GM18858 (cell line): ENCODE measurements at regions not wholly inside any gene's neighbourhood (a gene's known extent, or its start where the extent isn't known, plus 50 kb on each side); places are given as distances from the start of the nearest gene placed in this dataset.
"Not testable (repeated sequence)": the region's sequence is repeated elsewhere in the genome, so short reads cannot be mapped to it uniquely, and the experiment has no call there.

Experiments used
- ATAC-seq: cut with Tn5 transposase; IDR thresholded peaks from one replicate; pipeline ENCODE4 v1.9.1; 2021; ENCODE audit not compliant: unreplicated experiment

DNA sequence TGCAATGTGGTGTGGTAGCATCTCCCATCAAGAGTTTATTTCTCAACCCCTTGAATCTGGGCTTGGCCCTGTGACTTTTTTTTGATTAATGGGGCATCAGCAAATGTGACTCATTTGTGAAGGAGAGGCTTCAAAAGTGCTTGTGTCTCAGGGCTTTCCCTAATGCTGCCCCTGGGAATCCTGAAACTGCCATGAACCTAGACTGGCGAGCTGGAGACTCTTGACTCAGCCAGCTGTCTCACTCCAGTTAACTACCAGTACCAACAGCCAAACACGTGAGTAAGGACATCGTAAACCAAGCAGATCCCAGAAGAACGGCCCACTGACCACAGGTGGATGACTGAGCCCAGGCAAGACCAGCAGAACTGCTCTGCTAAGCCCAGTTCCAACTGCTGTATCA is 72.8 kb upstream of the ADTRP start:
- no peak for ATAC-seq

DNA sequence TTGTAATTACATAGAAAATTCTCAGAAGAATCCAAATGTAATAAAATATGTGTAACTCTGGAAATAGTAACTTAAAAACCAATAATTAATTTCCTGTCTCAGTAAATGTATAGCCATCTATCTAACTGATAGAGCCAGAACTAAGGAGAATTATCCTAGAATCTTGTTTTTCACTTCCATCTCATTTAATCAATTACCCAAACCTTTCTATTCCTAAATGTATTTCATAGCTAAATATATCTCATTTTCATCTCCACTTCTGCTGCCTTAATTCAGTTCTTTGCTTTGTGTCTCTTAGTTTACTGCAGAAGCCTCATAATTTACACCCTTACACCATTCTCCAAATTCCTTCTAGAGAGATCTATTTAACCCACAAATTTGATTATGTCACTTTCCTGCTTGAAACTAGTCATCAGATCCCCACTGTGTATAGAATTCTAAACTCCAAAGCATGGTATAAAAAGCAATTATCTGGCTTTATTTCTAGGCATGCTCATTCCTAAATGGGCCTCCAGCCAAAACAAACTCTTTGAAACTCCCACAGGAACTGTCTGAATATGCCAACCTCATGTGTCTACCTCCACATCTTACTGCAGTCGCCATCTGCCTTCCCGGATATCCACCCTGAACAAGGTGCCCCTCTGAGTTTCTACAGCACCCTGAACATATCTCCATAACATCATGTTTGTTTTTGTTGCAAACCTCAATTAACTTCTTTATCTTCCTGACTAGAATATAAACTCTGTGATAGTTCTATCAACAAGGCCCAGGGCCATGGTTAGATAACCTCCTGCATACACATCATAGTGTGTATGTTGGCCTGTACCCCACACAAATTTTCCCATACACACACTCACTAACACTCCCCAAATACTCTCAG is 70.5 kb upstream of the ADTRP start:
- no peak for ATAC-seq

DNA sequence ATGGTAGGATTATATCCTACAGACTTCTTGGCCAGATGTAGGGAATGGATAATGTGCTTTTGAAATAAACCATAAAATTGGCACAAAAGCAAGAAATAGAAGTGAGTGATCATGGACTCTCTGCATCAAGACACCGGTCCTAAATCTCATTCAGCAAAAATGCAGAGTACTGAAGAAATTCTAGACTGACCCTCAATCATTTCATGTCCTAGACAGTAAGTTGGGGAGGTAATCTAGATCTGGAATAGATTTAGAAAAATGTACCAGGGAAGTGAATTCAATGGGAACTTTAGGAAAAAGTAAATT is 69.7 kb upstream of the ADTRP start:
- ATAC-seq: no peak

DNA sequence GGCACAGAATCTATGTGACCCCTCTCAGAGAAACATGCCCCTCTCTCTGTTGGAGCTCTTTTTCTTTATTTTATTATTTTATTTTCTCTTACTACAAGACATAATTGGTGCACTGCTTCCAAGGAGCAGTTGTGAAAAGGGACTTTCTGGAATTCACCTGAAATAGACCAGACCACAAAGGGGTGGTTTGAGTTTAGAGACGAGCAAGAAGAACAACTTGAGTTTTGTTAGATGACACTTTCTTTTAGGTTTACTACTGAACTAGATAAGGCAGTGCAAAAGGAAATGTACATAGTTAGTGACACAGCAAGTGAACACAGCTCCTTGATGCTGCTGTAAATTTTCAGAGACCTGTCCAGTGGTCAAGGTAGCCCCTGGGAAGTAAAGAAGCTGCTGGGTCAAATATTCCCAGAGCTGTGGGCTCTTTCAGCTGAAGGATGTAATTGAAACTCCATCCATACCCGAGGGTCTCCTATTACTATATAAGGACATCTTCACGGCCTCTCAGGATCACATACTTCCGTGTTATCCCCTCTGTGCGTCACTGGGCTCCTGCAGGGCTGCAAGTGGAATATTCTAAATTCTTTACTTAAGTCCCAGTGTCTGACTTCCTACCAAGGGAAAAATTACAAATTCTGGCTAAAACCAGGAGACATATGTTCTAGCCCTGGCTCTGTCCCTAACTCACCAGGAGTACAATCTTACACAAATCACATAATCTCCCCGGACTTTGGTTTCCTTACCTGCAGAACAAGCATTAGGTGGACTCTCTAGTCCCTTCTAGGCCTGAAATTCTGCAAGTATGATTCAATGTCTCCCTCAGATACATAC is 69.1 kb upstream of the ADTRP start:
- ATAC-seq: no peak

DNA sequence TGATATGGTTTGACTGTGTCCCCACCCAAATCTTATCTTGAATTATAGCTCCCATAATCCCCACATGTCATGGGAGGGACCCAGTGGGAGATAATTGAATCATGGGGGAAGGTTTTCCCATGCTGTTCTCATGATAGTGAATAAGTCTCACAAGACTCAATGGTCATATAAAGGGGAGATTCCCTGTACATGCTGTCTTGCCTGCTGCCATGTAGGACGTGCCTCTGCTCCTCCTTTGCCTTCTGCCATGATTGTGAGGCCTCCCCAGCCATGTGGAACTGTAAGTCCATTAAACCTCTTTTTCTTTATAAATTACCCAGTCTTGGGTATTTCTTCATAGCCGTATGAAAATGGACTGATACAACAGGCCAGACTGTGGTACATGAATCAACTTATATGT is 68.5 kb upstream of the ADTRP start:
- ATAC-seq: not testable (repeated sequence)

DNA sequence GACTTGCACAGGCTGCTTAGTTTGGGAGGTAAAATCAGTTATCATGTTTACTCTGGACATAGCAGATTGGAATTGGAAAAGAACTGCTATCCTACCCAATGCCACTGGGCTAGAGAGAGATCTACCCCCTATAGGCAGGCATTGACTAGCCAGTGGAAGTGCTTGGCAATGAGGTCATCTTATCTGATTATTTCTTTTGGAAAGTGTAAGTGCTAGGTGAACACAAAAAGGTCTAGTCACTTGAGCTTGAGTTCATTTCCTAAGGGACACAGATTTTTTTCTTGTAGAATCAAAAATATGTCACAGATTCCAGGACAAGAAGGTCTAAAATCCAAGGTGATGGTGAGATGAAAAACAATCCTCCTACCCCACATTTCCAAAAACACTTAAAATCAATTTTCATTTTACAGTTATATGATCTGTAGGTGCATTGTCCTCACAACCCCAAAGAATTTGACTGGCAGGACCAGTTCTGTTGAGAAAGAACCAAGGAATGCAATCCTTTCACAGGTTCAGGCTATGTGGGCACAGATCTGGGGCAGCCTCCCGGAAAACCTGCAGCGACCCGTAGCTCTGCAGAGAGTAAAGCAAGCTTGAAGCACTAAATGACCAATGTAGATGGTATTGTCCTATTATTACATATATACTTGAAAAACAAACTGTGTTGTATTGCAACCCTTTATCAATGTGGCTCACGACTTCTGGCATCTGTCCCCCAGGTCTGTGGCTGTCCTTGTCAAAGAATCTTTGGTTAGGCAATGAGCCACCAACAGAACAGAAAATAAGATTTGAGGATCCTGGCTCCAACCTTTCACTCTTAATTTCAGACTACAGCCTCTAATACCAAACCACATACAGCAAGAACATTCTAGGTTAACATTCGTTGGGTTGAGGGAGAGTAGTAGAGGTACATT is 67.3 kb upstream of the ADTRP start:
- ATAC-seq: no peak

DNA sequence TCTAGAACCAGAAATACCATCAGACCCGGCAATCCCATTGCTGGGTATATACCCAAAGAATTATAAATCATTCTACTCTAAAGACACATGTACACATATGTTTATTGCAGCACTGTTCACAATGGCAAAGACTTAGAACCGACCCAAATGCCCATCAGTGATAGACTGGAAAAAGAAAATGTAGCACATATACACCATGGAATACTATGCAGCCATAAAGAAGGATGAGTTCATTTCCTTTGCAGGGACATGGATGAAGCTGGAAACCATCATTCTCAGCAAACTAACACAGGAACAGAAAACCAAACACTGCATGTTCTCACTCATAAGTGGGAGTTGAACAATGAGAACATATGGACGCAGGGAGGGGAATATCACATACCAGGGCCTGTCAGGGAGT is 64.2 kb upstream of the ADTRP start:
- not testable (repeated sequence) for ATAC-seq

DNA sequence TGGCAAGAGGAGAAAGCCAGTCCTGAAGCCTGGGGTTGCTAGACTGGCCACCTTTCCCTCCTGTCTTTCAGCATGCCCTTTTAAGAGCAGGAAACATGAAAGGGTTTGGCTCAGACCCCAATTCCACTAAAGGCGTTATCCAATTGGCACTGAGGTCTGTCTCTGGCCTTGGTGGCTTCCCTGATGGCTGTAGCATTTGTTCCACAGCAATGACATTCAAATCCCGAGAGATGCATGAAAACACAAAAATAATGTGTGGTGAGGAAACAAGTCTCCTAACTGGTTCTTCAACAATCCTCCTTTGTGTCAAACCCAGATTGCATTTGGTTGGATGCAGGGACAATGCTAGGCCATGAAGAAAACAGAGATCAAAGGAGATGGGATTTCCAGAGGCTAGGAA is 56.5 kb upstream of the ADTRP start:
- no peak for ATAC-seq

DNA sequence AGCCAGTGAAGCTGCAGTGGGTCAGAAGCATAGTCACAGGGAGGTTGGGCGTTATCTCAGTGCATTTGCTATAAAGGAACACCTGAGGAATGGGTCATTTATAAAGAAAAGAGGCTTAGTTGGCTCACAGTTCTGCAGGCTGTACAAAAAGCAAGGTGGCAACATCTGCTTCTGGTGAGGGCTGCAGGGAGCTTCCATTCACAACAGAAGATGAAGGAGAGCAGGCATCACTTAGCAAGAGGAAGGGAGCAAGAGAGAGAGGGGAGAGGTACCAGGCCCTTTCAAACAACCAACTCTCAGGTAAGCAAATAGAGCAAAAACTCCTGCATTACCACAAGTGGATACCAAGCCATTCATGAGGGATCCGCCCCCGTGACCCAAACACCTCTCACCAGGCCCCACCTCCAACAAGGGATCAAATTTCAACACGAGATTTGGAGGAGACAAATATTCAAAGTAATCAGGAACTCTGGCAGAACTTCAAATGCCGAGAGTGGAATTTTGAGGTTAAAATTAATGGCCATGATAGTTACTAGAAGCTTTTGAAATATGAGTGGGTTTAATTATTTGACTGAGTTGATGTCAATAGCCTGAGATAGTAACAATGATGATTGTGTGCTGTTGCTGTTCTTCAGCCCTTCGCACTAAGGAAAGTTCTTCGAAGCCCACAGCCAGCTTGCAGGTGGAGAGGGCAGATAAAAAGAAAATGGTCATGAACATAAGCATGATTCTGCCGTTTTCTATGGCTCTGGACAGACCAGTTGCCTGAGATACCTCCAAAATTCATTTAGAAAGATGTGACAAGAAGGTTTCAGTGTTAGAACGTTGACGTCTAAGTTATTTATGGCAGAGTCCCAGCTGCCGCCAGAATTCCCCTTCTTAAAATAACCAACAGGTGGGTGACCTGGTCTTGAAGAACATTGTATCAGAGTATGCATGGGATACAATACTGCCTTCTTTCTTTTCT is 55.3 kb upstream of the ADTRP start:
- peak; percentile 76 for ATAC-seq

DNA sequence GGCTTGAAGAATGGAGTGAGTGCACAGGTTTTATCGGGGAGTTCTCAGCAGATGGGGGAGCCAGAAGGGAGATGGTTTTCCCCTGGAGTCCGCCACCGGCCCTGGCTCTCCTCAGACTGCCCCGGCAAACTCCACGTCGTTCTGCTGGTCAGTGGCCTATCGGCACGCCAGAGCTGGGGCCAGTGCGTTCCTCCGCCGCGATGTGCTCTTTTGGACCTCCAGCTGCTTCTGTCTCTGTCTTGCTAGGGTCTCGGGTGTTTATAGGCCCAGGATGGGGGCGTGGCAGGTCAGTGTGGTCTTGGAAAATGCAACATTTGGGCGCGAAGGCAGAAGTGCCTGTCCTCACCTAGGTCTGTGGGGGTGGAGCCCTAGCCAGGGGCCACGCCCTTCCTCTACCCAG is 53.0 kb upstream of the ADTRP start:
- ATAC-seq: no peak

DNA sequence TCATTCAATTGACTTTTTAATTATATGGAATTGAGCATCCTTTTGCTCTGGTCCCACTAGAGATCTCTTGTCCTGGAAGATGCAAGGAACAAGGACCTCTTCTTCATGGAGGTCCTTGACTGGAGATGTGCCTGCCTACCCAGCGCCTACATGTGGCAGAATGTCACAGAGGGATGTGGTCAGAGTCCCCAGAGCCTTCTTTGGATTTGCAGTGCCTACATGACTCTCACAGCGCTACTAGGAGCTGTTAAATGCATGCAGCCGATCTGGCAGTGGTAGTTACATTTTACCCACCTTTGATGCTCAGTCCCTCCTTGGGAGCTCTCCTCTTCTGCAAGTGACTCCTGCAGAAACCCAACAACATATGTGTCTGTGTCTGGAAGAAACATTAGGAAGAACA is 51.9 kb upstream of the ADTRP start:
- ATAC-seq: no peak

DNA sequence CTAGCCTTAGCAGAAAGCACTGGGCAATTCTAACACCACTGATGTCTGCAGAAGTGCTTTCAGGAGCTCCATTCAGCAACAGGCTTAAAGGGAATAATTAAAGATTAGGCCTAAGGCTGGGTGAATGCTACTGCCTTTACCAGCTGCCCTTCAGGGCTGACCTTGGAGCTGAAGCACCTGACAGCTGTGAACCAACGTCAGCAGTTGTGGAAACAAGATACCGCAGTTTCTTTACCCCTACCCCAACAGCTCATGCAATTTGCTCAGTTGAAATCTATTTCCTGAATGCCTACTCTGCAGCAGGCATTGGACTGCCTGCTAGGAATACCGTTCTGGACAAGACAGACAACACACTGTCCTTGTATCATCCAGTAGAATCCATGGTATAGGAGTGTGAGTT is 51.5 kb upstream of the ADTRP start:
- no peak for ATAC-seq

DNA sequence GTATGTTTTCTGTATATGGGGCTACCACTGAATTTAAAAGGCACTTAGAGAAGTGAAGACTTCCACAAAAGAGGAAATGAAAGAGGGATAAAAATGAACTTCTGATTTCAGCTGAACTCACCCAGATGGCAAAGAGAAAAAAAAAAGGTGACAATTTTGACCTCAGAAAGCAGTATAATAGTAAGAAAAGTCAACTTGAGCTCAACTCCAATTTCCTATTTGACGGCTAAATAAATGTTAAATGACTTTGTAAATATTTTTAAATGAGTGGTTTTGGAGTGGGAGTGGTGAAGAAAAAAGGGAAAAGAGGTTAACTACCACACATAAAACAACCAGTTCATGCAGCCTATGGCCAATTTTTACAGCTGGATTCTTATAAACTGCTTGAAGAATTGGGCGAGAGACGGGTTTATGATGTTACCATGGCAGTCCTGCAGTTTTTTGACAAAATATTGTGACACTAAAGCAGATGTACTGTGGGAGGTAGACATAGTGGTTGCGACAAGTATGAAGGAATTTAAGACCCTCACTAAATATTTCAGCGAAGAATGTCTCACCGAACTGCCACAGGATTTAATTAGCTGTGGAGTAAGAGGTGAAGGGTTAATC is 49.8 kb upstream of the ADTRP start:
- no peak for ATAC-seq
